T-cell (primary cell): ENCODE measurements at regions not wholly inside any gene's neighbourhood (a gene's known extent, or its start where the extent isn't known, plus 50 kb on each side); places are given as distances from the start of the nearest gene placed in this dataset.

Experiments
- ATAC-seq, 4 experiments: fragments of 200-7000 bp in 3 of 4; fragments of 150-1000 bp in 1 of 4; cut with Tn5 transposase; replicated peaks in 1 of 4; 1 replicate in 3 of 4; 2 replicates in 1 of 4; pipeline ENCODE4 v1.10.0; 2021; ENCODE audit warnings: moderate library complexity in 3 of 4, mild to moderate bottlenecking in 2 of 4, moderate number of reproducible peaks in 1 of 4
- CTCF ChIA-PET, 2 donors: fragments of 300-600 bp; sonication (Branson Sonifier 250); formaldehyde crosslinking; loops; one replicate each; lab custom pipeline; 2022; ENCODE audit warnings: antibody characterized with exemption in 2 of 2; lab: Charles Lee
- POLR2A ChIA-PET, 2 donors: fragments of 300-600 bp; sonication (Branson Sonifier 250); formaldehyde crosslinking; loops; one replicate each; lab custom pipeline; 2022; ENCODE audit warnings: antibody characterized with exemption in 2 of 2; lab: Charles Lee
- DNase-seq, 35 experiments: peaks; one replicate each; pipeline versions ENCODE4 v3.0.0 to v3.0.0-alpha.2; 2013 to 2023
- H3K27ac ChIP-seq: one replicate; pipeline ENCODE4 v1.5.1; 2013; ENCODE audit warnings: low read length
- H3K27me3 ChIP-seq, 2 experiments: replicated peaks in 1 of 2; 1 replicate in 1 of 2; 2 replicates in 1 of 2; pipeline versions ENCODE4 v1.6.1 to v1.7.0; 2013; ENCODE audit warnings: low read length in 1 of 2, mixed read lengths in 1 of 2; ENCODE audit not compliant: control insufficient read depth in 2 of 2, insufficient read depth in 2 of 2; ENCODE audit errors: extremely low read depth in 1 of 2
- H3K36me3 ChIP-seq, 2 donors: 1 replicate in 1 of 2; 2 replicates in 1 of 2; pipeline versions ENCODE4 v1.6.1 to v1.7.0; 2013; ENCODE audit warnings: low read length in 1 of 2; ENCODE audit not compliant: control insufficient read depth in 2 of 2, insufficient read depth in 1 of 2; ENCODE audit errors: extremely low read depth in 1 of 2
- H3K4me1 ChIP-seq, 2 experiments: 1 replicate in 1 of 2; 2 replicates in 1 of 2; pipeline versions ENCODE4 v1.6.1 to v1.7.0; 2013; ENCODE audit warnings: low read length in 2 of 2, mixed read lengths in 1 of 2; ENCODE audit not compliant: insufficient read depth in 2 of 2, control insufficient read depth in 1 of 2; ENCODE audit errors: extremely low read depth in 1 of 2
- H3K4me3 ChIP-seq, 2 donors: 1 replicate in 1 of 2; 2 replicates in 1 of 2; pipeline versions ENCODE4 v1.5.1 to v1.7.0; 2013; ENCODE audit warnings: mild to moderate bottlenecking in 2 of 2, low read length in 1 of 2, moderate library complexity in 1 of 2; ENCODE audit not compliant: control insufficient read depth in 1 of 2; ENCODE audit errors: extremely low read depth in 1 of 2
- H3K9me3 ChIP-seq: 2 replicates; pipeline ENCODE4 v1.7.0; 2013
- H3K27ac Mint-ChIP-seq, 2 donors: one replicate each; pipeline ENCODE4 v1.8.0; 2020 to 2021; ENCODE audit warnings: mild to moderate bottlenecking in 2 of 2, mixed read lengths in 2 of 2
- H3K27me3 Mint-ChIP-seq, 2 donors: one replicate each; pipeline ENCODE4 v1.8.0; 2021 to 2022; ENCODE audit warnings: mixed read lengths in 2 of 2
- H3K36me3 Mint-ChIP-seq: one replicate; pipeline ENCODE4 v1.8.0; 2021; ENCODE audit warnings: mixed read lengths
- H3K4me1 Mint-ChIP-seq, 3 donors: one replicate each; pipeline ENCODE4 v1.8.0; 2020 to 2022; ENCODE audit warnings: mixed read lengths in 3 of 3, mild to moderate bottlenecking in 1 of 3
- H3K4me3 Mint-ChIP-seq, 3 donors: one replicate each; pipeline ENCODE4 v1.8.0; 2020 to 2022; ENCODE audit warnings: mild to moderate bottlenecking in 3 of 3, mixed read lengths in 3 of 3, moderate library complexity in 3 of 3
- H3K9me3 Mint-ChIP-seq, 3 donors: one replicate each; pipeline ENCODE4 v1.8.0; 2020 to 2022; ENCODE audit warnings: mixed read lengths in 3 of 3
- WGBS: methylation state at CpG from one replicate; pipeline ENCODE4 v1.1.5; 2013; ENCODE audit warnings: missing lambda C conversion rate; ENCODE audit not compliant: insufficient coverage; 5-methylcytosine and 5-hydroxymethylcytosine counted together

DNA sequence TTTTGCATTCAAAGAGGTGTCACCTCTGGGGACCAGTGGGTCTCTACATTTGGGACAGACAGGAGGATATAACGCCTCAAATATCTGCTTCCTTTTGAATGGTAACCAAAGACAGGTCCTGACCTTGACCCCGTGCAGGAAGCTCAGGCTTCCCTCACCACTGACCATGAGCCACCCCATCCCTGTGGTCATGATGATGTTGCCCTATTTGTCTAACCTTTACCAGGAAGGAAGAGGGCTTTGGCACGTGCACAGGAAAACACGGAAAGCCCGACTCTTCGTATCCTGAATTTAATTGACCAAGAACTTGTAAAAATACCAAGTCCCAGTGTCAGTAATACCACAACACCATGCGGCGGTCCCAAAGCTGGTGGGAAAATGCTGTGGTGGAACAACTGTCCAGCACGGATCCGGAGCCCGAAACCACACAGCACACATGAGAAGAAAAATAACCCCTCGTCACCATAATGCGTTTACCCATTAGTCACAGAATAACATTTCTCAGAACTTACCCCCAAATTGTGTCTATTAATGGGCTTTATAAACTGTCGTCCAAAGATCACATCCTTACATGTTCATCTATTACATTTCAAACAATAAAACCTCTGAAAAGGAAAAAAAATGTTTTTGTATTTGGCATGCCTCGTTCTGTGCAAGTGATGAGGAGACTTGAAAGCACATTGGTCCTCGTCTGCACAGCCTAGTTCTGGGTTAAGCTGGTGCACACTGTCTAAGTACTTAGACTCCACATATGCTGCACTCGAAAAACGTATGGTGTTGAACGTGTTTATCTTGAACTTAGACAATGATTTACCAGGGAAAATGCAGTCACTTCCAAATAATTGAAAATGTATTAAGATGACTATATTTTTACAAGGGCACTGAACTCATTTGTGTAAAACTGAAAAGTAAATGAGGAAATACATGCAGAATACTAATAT is 118.9 kb upstream of the IGF1R start:
- H3K4me3 Mint-ChIP-seq, result no peak overlapping the region
- no peak overlapping the region for H3K27ac ChIP-seq
- no peak for ATAC-seq
- no peaks in the 10 kb centered on the region for H3K4me1 Mint-ChIP-seq
- H3K27ac Mint-ChIP-seq, result no peak overlapping the region
- H3K36me3 Mint-ChIP-seq, result no peaks in the 10 kb centered on the region
- DNase-seq, result no peak
- ChIA-PET POLR2A (no interaction called here), CTCF (no interaction called here)
- H3K27me3 Mint-ChIP-seq, result peaks cover 16 to 29% of the 10 kb centered on the region in 2 donors
- no peak overlapping the region for H3K4me3 ChIP-seq
- WGBS, result 61% methylated on average over 4 of the region's 19 CpGs
- H3K9me3 Mint-ChIP-seq, result no peaks in the 10 kb centered on the region
- H3K36me3 ChIP-seq, result no peaks in the 10 kb centered on the region
- H3K27me3 ChIP-seq, result peaks cover 0 to 9% of the 10 kb centered on the region in 2 experiments
- no peaks in the 10 kb centered on the region for H3K4me1 ChIP-seq
- H3K9me3 ChIP-seq, result no peaks in the 10 kb centered on the region

DNA sequence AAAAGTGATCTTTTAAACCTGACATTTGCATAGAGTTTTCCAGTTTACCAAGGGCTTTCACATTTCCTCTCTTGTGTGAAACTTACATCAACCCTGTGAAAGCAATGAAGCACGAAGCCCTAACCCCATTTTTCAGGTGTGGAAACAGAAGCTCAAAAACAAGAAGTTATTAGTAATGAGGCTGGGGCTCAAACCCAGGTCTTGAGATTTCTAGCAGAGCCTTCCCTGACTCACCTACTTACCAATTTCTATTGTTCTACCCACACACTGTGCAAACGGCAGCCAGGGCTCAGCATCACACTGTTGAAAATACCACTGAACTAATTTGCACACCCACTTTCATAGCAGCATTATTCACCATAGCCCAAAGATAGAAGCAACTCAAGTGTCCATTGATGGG is 117.8 kb upstream of the IGF1R start:
- Mint-ChIP-seq H3K4me1 (no peaks in the 10 kb centered on the region), H3K36me3 (no peaks in the 10 kb centered on the region), H3K27me3 (peaks cover 16 to 29% of the 10 kb centered on the region in 2 donors), H3K27ac (no peak overlapping the region), H3K4me3 (no peak overlapping the region), H3K9me3 (no peaks in the 10 kb centered on the region)
- no CpG with 5 or more reads among the region's 2 CpGs for WGBS
- ATAC-seq (no peak), DNase-seq (no peak)
- Histone ChIP-seq H3K27ac (no peak overlapping the region), H3K9me3 (no peaks in the 10 kb centered on the region), H3K4me1 (no peaks in the 10 kb centered on the region), H3K36me3 (no peaks in the 10 kb centered on the region), H3K4me3 (no peak overlapping the region), H3K27me3 (peaks cover 0 to 9% of the 10 kb centered on the region in 2 experiments)
- CTCF ChIA-PET, result no interaction called here
- POLR2A ChIA-PET, result no interaction called here

DNA sequence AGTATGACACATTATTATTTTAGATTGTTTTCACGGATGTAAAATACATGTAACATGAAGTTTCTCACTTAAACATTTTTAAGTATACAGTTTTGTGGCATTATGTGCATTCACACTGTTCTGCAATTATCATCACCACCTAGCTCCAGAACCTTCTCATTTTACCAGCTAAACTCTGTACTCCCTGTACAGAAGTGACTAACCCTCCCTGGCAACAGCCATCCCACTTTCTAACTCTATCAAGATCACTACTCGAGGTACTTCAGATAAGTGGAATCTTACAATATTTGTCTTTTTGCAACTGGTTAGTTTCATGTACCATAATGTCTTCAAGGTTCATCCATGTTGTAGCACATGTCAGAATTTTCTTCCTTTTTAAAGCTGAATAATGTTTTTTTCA is 116.3 kb upstream of the IGF1R start:
- Histone ChIP-seq H3K9me3 (no peaks in the 10 kb centered on the region), H3K4me1 (no peaks in the 10 kb centered on the region), H3K27ac (no peak overlapping the region), H3K4me3 (no peak overlapping the region), H3K27me3 (peaks cover 0 to 13% of the 10 kb centered on the region in 2 experiments), H3K36me3 (no peaks in the 10 kb centered on the region)
- DNase-seq (no peak), ATAC-seq (no peak)
- Mint-ChIP-seq H3K27me3 (peaks cover 21 to 38% of the 10 kb centered on the region in 2 donors), H3K36me3 (no peaks in the 10 kb centered on the region), H3K9me3 (no peaks in the 10 kb centered on the region), H3K4me3 (no peak overlapping the region), H3K4me1 (no peaks in the 10 kb centered on the region), H3K27ac (no peak overlapping the region)
- ChIA-PET POLR2A (no interaction called here), CTCF (no interaction called here)
- WGBS, result no CpG with 5 or more reads among the region's 2 CpGs

DNA sequence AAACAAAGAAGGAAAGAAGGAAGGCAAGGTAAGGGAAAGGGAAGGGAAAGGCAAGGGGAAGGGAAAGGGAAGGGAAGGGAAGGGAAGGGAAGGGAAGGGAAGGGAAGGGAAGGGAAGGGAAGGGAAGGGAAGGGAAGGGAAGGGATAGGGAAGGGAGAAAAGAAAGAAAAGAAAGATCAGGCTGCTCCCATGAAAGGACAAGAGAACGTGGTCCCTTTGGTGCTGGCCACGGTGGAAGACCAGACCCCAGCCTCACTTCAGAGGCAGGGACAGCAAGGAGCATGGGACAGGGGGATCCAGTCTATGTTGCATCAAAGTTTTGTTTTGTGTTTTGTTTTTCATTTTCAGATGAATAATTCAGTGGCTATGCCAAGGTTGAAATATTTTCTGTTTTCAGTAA is 111.4 kb upstream of the IGF1R start:
- H3K4me1 ChIP-seq, result no peaks in the 10 kb centered on the region
- H3K36me3 Mint-ChIP-seq, result no peaks in the 10 kb centered on the region
- 89% methylated on average over 2 of the region's 2 CpGs for WGBS
- H3K4me3 ChIP-seq, result no peak overlapping the region
- H3K27me3 Mint-ChIP-seq, result peaks cover 16 to 39% of the 10 kb centered on the region in 2 donors
- no peak overlapping the region for H3K4me3 Mint-ChIP-seq
- H3K4me1 Mint-ChIP-seq, result no peaks in the 10 kb centered on the region
- no peak overlapping the region for H3K27ac ChIP-seq
- H3K27ac Mint-ChIP-seq, result no peak overlapping the region
- no peaks in the 10 kb centered on the region for H3K36me3 ChIP-seq
- ChIA-PET CTCF (no interaction called here), POLR2A (interaction anchor here in 1 of 2 donors (0.7 kb wide), 1 partner anchor 178 kb away, joined by 4 read pairs; no protein-coding TSS in a partner anchor)
- no peaks in the 10 kb centered on the region for H3K9me3 Mint-ChIP-seq
- ATAC-seq, result no peak
- H3K27me3 ChIP-seq, result peaks cover 0 to 13% of the 10 kb centered on the region in 2 experiments
- DNase-seq, result no peak
- no peaks in the 10 kb centered on the region for H3K9me3 ChIP-seq

DNA sequence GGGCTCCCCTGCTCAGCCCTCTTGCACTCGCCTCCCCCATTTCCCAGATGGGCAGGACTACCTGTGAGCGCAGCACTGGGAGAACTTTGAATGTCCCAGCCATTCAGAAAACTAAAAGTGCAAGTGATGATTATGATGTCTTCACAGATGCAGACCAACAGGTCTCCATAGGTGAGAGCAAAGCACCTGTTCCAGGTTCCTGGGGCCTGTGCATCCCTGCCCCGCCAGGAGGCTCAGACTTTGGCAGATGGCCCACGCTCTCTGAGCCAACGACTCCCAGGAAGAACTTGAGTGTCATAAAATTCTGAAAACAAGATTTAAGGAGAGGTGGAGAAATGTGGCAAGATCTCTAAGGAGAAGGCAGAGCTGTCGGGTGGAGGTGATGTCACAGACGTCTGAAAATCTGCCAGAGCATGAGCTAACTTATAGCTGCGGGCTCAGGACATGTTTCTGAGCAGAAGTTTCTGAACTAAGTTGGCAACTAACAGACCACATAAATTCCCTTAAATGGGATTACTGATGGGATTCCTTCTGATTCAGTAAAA is 110.8 kb upstream of the IGF1R start:
- Histone ChIP-seq H3K27ac (no peak overlapping the region), H3K36me3 (no peaks in the 10 kb centered on the region), H3K9me3 (no peaks in the 10 kb centered on the region), H3K4me3 (no peak overlapping the region), H3K4me1 (no peaks in the 10 kb centered on the region), H3K27me3 (peaks cover 0 to 19% of the 10 kb centered on the region in 2 experiments)
- H3K27ac Mint-ChIP-seq, result no peak overlapping the region
- WGBS, result 77% methylated on average over 5 of the region's 8 CpGs
- DNase-seq (no peak), ATAC-seq (no peak)
- no peaks in the 10 kb centered on the region for H3K36me3 Mint-ChIP-seq
- ChIA-PET POLR2A (no interaction called here), CTCF (interaction anchor here in 1 of 2 donors (0.6 kb wide), 1 partner anchor 101 kb away, joined by 3 read pairs; no protein-coding TSS in a partner anchor)
- H3K27me3 Mint-ChIP-seq, result peaks cover 19 to 42% of the 10 kb centered on the region in 2 donors
- no peak overlapping the region for H3K4me3 Mint-ChIP-seq
- H3K4me1 Mint-ChIP-seq, result no peaks in the 10 kb centered on the region
- no peaks in the 10 kb centered on the region for H3K9me3 Mint-ChIP-seq

DNA sequence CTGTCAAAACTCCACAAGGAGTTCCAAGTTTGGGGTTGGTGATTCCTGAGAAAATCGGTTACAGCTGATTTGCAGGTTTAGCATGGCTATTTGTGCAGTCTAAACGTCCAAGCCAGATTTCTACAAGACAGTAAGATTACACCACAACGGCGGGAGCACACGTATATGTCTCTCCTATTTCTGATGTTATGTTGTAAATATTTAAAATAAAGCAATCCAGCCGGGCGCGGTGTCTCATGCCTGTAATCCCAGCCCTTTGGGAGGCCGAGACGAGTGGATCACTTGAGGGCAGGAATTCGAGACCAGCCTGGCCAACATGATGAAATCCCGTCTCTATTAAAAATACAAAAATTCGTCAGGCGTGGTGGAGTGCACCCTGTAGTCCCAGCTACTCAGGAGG is 106.8 kb upstream of the IGF1R start:
- no peaks in the 10 kb centered on the region for H3K4me1 ChIP-seq
- Mint-ChIP-seq H3K4me1 (no peaks in the 10 kb centered on the region), H3K27me3 (peaks cover 28 to 35% of the 10 kb centered on the region in 2 donors), H3K9me3 (no peaks in the 10 kb centered on the region), H3K36me3 (no peaks in the 10 kb centered on the region), H3K27ac (no peak overlapping the region), H3K4me3 (no peak overlapping the region)
- H3K36me3 ChIP-seq, result no peaks in the 10 kb centered on the region
- H3K4me3 ChIP-seq, result no peak overlapping the region
- 84% methylated on average over 9 of the region's 14 CpGs for WGBS
- no peaks in the 10 kb centered on the region for H3K9me3 ChIP-seq
- CTCF ChIA-PET, result no interaction called here
- DNase-seq, result no peak
- no peak for ATAC-seq
- POLR2A ChIA-PET, result no interaction called here
- H3K27me3 ChIP-seq, result peaks cover 0 to 24% of the 10 kb centered on the region in 2 experiments
- no peak overlapping the region for H3K27ac ChIP-seq
